ENCODE measurements at regions not wholly inside any gene's neighbourhood (a gene's known extent, or its start where the extent isn't known, plus 50 kb on each side); places are given as distances from the start of the nearest gene placed in this dataset.

GRCh38 chr20:54704032-54704635 is 228.7 kb downstream of the DOK5 start:
- no peak for TF ChIP-seq CTCF (IDR thresholded peaks at IDR 0.05 in 8 of 11, conservative IDR thresholded peaks at IDR 0.05 in 3 of 11)
- no peak for TF ChIP-seq POLR2A (IDR thresholded peaks at IDR 0.05)
- TF ChIP-seq POLR2AphosphoS5 (IDR thresholded peaks at IDR 0.05) = no peak

All from spleen (tissue), 7 donors.